ENCODE measurements at regions not wholly inside any gene's neighbourhood (a gene's known extent, or its start where the extent isn't known, plus 50 kb on each side); places are given as distances from the start of the nearest gene placed in this dataset.

DNA sequence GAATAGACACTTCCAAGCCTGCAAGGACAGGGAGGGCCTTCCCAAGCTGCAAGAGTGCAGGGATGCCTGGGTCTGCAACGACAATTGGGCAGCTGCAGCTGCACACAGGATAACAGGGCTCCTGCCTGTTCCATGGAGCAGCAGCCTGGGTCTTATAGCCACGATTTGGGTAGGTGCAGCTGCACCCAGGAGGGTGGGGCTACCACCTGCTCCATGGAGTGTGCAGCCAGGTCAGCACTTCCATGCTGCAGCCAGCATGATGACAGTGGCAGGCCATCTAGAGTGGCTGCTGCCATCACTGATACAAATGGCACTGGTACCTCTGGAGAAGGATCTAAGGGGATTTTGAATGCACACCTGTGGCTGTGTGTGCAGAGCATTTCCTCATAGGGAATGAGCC, 528.5 kb downstream of the DSC3 start:
- DNase-seq: no peak

DNA sequence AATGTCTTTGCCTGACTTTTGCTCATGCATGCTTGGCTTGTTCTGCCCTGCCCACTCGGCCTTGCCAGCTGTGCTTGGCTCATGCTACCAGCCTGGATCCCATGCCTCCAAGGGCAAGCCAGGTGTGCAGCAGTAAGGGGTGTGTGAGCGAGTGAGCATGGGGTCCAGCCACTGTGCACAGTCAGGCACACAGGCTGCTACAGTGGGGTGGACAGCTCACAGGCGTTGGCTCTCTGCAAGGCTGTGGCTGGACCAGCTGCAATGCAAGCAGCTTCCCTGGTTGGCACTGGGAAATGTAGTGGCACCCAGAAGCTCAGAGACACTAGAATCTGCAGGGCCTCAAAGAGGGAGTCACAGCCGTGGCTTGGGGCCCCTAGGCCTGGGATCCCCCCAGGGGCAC, 529.7 kb downstream of the DSC3 start:
- DNase-seq: no peak

DNA sequence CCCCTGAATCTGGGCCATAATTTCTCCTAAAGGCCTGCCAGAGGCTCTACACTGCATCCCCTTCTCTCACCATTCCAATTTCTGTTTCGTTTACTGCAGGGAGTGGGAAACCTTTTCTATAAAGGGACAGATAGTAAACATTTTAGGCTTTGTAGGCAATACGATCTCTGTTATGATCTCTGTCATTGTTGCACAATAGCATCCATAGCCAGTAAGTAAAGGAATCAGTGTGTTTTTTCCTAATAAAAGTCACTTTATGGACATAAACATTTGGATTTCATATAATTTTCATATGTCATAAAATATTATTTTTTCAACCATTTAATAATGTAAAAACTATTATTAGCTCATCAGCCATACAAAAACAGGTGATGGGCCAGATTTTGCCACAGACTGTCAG, 531.7 kb downstream of the DSC3 start:
- DNase-seq: no peak

DNA sequence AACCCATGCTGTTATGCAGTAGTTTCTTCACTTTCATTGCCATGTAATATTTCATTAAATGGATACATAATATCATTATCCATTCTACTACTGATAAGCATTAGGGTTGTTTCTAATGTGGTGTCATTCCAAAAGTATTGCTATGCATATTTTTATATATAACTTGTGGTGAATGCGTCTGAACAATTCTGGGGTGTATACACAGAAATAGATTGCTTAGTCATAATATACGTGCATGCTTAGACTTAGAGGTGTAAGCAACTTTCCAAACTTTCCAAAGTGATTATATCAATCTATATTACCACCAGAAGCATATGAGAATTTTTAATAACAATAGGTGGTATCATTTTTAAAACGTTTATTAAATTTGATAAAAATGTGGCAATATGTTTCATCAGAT, 540.9 kb downstream of the DSC3 start:
- DNase-seq: no peak

DNA sequence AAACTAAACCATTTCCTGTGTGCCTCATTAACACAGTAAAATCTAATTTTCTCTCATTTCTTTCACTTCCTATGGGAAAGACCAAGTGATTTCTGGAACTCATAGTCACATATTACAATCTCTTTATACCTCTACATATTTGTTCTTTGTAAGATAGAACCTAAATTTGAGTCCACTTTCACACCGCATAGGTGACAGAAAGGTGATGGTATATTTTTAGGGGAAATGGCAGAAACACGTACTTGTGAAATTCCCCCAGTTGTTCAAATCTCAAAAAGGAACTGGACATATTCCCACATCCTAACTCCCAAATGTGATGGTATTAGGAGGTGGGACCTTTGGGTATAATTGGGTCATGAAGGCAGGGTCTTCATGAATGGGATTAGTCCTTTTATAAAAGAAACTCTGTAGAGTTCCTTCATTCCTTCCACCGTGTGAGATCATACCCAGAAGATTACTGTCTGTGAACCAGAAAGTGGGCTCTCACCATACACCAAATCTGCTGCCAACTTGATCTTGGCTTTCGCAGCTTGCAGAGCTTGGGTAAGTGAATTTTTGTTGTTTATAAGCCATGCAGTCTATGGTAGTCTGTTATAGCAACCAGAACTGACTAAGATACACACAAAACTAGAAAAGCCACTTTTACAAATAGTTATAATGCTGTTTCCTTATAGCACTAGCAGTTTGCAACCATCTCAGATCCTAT, 542.1 kb downstream of the DSC3 start:
- no peak for DNase-seq

DNA sequence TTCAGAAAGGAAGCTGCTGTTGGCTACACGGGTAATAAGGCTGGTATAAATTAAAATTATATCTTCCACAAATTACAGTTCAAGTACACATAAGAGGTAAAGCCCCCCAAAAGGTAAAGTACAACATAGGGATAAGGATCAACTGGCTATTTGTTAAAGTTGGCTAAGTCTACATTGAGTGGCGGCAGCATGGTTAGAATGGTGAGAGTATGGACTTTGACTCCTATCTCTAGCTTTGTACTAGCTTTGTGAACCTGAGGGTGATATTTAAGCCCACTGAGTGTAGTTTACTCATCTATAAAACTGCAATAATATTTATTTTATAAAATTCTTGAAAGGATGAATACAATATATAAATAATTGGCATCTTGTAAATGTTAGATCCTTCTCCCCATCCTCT, 542.8 kb downstream of the DSC3 start:
- no peak for DNase-seq

DNA sequence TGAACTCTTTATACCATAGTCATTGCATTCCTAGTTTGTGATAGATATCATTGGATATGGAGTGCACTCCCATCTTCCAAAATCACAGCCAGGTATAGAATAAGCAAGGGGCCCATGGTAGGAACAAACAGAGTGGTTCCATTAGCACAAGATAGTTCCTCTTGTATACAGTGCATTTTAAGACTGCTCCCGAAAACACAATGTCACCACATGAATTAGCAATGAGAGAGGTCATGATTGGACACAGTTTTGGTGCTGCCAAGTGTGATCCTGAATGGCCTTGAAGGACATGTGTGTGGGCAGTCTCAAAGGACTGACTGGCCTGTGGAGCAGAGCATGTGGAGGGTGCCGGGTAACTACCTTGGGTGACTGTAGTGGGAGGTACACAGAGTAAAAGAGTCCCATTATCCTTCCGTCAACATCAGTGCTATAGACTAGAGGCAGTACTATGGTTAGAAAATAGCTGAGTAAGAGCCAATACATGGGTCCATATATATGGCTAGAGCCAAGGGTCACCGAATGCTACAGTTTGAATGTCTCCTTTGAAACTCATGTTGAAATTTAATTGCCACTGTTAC, 549.9 kb downstream of the DSC3 start:
- DNase-seq: no peak

DNA sequence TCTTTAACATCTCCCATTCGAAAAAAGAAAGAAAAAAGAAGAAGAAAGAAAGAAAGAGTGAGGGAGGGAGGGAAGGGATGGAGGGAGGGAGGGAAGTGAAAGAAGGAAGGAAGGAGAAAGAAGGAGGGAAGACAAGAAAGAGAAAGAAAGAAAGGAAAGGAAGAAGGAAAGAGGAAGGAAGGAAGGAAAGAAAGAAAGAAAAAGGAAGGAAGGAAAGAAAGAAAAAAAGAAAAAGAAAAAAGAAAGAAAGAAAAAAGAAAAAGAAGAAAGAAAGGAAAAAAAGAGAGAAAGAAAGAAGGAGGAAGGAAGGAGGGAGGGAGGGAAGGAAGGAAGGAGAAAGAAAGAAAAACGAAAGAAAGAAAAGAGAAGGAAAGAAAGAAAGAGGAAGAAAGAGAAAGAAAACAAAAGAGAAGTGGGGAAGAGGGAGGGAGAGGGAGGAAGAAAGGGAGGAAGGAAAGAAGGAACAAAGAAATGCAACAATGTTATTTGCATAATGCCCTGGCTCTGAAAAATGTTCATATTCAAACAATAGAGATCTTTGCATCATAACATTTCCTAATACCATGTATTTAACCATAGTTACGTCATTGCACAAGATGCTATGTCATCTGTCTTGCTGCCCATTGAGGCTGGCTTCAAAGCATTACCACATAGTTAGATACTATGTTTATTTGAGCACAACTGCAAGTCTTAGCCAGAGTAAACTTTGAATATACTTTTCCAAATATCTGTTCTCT, 550.6 kb downstream of the DSC3 start:
- no peak for DNase-seq

DNA sequence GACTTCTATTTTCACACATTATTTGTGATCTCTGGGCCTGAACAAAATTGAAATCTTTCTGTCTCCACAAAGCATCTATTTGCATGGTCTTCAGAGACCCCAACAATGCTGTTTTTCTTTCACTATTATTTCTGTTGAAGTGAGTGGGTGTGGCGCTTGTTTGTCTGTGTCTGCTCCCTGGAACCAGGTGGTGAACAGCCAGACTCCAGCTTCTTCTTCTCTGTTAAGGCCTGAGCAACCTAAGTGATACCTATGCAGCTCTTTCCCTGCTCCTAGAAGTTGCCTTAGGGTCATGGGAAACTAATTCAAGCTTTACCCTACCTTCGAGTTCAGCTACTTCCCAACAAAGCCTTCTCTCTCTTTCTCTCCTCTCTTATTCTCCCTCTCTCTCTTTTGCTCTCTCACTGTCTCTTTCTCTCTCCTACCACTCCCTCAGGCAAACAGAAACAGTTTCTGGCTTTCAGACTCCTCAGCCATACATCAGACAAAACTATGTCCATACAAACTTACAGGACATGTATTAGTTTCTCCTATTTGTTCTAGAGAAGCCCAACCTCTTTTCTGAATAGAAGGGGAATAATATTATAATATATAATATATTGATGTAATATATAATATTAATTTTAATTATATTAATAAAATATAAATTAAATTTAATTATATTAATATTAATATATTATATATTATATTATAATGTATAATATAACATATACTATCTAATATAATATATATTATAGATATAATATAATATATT, 552.5 kb downstream of the DSC3 start:
- DNase-seq: no peak

DNA sequence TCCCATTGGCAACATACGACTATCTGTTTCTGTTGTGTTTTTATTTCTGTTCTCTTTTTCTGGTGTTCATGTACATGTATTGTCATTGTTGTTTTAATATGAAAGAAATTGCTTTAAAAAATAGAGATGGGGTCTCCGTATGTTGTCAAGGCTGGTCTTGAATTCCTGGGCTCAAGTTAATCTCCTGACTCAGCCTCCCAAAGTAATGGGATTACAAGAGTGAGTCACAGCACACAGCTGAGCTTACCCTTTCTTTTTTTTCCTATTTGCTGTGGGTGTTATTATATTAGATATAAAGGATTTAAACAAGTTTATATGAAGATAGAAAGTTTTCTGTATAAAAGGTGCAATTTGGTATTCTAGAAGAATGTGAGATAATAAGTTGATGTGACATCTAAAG, 554.6 kb downstream of the DSC3 start:
- peak; percentile 47 for DNase-seq

DNA sequence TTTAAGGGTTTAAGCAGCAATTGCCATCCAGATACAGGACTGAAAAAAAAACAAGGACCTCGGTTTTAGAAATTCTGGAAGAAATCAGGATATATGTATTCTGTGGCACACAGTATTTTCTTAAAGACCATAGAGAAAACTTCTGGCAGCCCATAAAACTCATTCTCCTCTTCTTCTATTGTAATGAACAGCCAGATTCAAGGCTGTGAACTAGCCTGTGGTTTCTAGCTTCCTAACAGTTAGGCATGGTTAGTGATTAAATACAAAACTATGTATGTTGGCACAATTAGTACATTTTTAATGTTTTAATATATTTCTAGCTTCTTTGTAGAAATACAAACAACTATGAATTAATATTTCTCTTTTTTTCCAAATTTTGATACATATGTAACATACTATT, 555.7 kb downstream of the DSC3 start:
- peak; percentile 68 for DNase-seq

DNA sequence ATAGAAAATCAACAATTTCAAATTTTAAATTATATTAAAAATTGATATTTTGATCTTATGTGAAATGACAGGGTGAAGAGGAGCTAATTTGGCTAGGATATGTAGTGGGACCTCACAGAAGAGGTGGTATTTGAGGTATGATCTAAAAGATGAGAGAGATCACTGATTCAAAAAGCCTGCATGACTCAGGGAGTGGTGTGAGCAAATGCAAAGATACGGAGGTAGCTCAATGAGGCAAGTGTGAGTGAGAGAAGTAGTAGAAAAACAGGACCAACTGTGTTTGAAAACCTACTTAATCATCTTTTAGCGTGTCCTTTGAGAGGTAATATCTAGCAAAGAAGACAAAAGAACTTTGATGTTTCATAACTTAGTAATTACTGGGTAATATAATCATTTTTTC, 557.5 kb downstream of the DSC3 start:
- no peak for DNase-seq

DNA sequence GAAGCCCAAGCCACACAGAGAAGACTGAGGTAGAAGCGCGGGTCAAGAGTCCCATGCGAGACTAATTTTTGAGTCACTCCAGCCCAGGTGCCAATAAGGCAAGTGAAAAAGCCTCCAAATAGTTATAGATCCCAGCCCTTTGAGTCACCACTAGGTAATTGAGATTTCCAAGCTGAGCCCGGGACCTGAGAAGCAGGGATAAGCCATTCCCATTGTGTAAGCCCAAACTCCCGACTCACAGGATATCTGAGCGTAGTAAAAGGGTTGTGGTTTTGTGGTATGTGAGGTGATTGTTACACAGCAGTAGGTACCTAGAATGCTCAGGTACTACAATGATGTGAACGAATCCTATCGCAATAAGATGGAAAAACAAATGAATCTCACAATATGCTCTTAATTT, 560.7 kb downstream of the DSC3 start:
- no peak for DNase-seq

DNA sequence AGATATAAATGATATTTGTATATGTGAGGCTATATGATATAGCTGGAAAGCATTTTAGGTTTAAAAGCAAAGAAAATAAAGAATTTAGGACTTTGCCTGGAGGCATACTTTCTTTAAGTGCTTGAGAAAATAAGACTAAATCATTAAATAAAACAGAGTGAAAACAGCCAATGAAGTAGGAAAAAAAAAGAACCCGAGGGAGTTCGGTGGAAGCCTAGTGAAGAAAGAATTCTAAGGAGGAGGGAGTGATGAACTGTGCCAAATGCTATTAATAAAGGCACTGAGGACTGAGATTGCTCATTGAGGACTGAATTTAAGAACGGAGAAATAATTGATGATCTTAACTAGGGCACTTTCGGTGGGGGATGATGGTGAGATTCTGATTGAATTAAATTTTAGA, 573.5 kb downstream of the DSC3 start:
- DNase-seq: no peak

DNA sequence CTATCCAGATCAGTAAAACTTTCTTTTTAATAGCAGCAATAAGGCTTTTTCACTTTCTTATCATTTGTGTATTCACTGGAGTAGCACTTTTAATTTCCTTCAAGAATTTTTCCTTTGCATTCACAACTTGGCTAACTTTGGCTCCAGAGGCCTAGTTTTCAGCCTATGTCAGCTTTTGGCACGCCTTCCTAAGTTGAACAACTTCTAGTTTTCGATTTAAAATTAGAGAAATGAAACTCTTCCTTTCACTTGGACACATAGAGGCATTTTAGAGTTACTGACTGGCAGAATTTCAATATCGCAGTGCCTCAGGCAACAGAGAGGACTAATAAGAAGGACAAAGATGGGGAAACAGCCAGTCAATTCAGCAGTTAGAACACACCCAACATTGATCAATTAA, 577.4 kb downstream of the DSC3 start:
- DNase-seq: no peak

DNA sequence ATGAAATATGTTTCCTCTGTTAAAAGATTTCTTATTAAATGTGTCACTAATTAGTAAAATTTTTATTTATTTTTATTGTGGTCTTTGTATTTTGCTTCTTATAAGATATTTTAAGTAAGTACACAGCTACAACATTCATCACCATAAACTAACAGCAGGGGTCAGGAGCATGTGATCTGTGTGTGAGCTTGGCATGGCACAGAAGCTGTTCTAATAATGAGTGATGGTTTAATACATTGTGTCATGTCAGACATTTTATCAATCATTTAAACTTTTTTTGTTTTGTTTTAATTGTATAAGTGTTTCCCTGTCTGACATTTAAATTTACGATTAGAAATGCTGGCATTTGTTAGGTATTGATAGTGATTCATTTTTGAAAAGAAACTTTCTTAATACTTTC, 585.4 kb downstream of the DSC3 start:
- DNase-seq: no peak

DNA sequence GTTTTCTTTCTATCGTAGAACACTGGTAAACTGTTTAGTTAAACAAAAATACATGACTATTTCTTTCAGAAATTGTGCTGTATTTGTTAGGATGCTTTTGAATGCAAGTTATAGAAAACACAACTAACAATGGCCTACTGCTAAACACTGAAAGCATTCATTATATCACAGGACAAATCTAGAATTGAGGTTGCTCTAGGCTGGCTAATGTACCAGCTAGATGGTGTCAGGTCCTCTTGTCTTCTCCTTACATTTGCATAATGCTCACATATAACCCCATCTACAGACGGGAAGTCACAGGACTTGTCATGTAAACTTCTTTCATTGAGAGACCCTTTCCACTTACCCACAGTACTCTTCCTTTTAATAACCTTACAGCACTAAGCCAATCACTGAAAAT, 586.8 kb downstream of the DSC3 start:
- DNase-seq: no peak

DNA sequence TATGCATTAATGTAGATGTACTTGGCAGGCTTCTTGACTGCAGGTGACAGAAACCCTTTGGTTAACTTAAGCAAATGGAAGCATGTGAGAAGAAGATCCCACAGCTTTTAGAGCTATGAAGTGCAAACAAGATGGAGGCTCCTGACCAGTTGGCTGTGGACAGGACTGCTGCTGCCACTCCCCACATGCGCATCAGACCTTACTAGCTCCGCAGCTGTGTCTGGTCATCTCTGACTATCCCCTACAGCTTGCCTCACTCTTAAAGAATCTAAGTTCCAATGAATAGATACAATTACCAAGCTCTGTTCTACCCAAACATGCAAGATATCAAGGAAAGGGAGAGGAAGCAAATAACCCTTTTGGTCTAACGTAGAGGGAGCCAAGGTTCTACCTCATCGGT, 587.6 kb downstream of the DSC3 start:
- no peak for DNase-seq

DNA sequence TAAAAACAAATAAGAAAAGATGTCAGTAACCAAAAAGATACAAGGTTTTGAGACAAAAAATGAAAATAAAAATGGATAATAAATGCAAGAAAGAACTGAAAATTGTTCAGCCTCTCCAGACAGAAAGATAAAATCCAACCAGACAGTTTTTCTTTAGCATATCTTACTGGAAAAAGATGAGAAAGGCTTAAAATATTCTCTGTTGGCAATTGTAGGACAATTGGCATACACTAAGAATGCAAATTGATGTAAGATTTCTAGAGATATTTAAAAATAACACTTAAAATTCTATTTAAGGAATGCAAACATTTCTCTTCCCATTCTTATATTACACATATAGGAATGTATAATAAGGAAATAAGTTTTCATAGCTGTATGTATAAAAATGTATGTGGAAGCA, 590.6 kb downstream of the DSC3 start:
- peak; percentile 23 for DNase-seq

DNA sequence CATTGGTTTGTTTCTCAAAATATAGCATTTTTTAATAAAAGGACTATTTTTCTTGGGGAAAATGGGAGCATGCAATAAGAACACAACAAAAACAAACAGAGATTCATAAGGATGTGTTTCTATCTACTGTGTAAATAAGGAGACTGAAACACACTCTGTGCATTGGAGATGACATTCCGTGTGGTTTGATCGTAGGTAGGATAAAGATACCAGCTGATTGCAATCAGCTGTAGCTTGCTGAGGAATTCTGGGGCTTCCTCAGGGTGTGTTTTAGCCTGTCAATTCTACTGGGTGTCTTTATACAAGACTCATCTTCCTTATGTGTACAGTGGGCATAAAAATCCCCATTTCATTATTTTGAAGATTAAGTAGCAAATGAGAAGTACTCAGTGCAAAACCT, 591.6 kb downstream of the DSC3 start:
- DNase-seq: no peak

DNA sequence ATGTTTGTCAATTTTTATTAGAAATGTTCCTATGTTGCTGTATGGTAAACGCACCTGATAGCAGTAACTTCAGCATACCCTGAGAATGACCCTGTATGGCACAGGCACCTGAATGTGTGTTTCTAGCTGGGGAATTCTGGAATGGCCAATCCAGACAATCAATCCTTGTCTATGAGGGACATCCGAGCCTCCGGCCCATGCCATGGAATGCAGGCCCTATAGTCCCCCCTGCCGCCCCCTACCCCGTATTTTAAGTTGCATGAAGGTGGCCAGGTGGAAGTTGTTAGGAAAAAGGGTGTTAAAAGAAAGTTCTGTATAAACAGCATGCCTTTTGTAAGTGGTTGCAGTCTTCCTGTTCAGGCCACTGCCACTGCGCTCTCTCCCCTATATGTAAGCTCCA, 595.9 kb downstream of the DSC3 start:
- DNase-seq: no peak

DNA sequence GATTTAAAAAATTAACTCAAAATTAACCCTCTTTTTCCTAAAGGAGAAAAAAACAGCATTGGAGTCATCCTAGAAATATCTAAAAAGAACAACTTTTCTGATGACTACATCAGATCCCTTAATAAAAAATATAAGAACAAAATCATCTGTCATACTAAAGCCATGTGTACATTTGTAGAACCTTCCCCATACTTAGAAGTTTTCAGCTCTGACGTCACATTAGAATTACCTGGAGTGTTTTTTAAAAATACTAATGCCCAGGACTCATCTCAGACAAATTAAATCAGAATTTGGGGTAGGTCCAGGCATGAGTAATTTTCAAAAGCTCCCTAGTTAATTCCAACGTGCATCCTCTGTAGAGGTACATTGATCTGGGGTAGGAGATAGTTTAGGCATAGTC, 598.0 kb downstream of the DSC3 start:
- DNase-seq: no peak

DNA sequence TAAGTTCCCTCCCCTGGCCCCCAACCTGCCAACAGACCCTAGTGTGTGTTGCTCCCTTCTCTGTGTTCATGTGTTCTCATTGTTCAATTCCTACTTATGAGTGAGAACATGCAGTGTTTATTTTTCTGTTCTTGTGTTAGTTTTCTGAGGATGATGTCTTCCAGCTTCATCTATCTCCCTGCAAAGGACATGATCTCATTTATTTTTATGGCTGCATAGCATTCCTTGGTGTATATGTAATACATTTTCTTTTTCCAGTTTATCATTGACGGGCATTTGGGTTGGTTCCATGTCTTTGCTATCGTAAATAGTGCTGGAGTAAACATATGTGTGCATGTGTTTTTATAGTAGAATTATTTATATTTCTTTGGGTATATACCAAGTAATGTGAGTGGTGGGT, 602.2 kb downstream of the DSC3 start:
- no peak for DNase-seq

DNA sequence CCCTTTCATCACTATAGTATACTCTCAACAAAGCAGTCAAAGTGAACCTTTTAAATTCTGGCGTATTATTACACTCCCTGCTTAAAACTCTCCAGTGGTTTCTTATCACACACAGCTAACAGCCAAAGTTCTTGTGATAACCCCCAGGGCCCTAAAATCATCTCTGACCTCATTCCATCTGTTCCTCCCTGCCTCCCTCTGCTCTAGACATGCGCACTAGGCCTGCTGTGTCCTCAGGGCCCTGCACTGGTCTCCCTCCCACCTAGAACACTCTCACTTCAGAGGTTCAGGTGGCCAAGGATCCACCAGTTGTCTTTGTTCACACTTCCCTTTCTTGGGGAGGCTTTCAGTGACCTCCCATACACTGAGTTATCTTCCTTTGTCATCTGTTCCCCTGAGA, 603.4 kb downstream of the DSC3 start:
- DNase-seq: no peak
